ENCODE measurements at regions not wholly inside any gene's neighbourhood (a gene's known extent, or its start where the extent isn't known, plus 50 kb on each side); places are given as distances from the start of the nearest gene placed in this dataset.

DNA sequence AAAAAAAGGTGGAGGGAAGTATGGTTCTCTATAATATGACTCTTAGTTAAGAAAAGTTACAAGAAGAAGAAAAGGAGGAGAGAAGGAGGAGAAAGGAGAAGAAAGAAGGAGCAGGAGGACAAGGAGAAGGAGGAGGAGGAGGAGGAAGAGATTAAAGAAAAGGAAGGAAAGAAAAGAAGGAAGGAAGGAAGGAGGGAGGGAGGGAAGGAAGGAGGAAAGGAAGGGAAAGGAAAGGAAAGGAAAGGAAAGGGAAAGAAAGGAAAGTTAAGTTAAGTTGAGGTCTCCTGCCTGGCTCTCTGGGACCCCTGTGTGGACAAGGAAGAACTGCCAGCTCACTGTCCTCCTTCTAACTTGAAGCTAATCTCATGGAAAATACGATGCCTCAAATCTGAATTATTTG lies 429.5 kb downstream of the TSHZ3 start:
- ChIA-PET POLR2A (no interaction called here), CTCF (no interaction called here)

DNA sequence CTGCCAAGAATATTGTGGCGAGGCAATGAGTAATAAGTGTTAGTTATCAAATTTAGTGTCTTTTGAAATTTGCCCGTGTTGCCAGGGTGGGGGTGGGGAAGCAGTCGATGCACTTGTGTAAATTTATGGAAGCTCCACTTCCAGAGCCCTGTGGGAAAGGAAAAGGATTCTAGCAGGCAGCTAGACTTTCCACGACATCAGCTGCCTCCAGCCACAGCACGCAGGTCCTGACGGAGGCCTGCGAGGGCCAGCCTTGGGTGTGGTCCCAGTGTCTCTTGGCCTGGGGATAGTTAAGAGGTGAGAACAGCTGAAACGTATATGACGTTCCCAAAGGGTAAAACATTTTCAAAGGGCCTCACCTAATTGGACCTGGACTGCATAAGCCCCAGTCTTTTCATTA lies 433.0 kb downstream of the TSHZ3 start:
- ChIA-PET CTCF (no interaction called here), POLR2A (no interaction called here)

DNA sequence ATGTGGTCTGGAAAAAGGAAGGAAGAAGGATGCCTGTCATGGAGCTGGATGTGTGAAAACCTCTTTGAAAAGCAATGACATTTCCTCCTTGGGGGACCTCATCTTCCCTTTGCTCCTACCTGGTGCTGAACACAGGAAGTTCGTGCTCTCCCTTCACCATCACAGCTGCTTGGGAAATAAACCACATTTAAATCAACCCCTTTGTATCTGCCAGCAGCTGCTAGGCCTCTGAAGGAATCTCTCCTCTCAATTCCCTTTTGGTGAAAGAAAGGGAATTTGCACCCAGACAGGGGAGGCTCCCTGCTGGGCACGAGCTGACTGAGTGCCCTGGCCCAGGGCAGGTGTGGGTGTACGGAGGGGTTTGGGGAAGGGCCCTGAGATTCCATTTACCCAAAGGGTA lies 437.7 kb downstream of the TSHZ3 start:
- ChIA-PET CTCF (no interaction called here), POLR2A (no interaction called here)

DNA sequence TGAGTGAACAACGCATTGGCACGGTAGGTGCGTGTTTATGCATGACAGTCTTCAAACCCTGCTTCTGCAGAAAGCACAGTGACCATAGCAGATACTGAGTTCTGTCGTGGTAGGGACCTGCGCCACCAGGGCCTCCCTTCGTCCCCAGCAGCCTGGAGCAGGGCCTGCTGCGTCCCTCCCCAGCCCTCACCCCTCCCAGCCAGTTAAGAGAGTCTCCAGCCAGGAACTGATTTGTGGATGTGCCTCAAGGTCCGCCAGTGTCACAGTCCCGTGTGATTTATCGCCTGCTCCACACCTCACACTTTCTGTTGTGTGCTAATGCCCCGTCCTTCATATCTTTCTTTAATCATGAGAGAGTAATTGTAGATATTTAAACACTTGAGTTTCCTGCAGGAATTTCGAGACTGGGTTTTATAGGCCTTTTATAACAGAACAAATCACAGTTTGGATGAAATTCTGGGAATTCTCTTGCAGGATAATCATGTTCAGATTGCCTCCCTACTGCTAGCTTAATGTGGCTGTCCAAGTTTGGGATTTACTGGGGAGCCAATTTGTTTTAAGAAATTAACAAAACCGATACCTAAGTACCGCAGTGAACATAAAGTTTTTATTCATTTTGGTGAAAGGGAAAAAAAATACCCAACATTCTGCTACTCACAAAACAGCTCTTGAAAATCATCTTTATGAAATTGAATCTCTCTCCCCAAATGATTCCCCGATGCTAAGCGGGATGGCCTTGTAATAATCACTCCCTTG lies 438.6 kb downstream of the TSHZ3 start:
- ChIA-PET CTCF (no interaction called here), POLR2A (no interaction called here)

DNA sequence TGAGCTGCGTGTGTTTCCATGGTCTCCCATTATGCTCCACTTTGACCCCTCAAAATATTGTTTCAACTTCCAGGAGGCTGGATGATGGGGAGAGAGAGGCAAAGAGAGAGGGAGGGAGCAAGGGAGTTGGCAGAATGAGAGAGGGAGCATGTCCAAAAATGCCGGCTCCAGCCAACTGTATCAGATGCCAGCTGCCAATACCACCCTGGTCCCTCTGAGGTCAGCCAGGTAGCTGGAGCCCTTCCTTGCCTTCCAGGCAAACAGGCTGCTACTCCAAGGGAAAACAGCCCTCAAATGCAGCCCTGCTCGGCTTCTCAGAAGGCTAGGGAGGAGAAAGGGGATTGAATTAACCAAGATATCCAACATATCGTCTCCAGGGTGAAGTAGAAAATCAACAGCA lies 440.0 kb downstream of the TSHZ3 start:
- ChIA-PET POLR2A (no interaction called here), CTCF (no interaction called here)

DNA sequence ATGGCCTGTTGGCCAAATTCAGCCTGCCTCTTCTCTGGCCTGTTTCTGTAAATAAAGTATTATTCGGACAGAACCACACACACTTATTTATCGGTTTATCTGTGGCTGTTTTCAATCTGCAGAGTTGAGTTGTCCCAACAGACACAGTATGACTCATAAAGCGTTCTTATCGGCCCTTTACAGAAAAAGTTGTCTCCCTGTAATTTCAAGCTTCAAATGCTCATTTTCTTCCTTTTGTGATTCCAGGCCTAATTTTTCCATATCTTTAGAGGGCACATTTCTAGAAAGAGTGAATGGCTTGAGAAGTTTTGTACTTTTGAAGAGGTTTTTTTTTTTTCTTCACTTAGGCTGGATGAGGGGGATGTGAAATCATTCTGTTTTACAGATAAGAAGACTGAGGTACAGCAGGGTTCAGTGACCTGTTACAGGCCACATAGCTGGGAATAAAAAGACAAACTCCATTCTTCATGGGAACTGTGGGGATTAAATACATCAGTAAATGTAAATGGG lies 440.9 kb downstream of the TSHZ3 start:
- ChIA-PET POLR2A (no interaction called here), CTCF (no interaction called here)

DNA sequence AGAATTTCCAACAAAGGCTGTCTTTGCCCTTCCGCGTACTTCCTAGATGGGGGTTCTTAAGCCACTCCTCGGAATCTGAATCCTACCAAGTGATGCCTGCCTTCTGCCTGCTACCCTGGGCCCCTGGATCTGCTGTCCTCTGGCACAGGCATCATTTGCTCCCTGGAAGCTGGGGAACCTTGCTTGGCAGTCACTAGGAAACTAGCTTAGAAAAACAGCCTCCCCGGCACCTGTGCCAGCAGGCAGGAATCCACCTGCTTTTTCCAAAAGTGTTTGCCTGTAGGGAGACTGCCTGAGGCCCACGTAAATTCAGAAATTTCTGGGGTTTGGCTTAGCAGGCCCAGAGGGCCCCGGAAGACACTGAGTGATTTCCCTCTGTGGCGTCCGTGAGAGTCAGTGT lies 442.4 kb downstream of the TSHZ3 start:
- ChIA-PET POLR2A (no interaction called here), CTCF (no interaction called here)

DNA sequence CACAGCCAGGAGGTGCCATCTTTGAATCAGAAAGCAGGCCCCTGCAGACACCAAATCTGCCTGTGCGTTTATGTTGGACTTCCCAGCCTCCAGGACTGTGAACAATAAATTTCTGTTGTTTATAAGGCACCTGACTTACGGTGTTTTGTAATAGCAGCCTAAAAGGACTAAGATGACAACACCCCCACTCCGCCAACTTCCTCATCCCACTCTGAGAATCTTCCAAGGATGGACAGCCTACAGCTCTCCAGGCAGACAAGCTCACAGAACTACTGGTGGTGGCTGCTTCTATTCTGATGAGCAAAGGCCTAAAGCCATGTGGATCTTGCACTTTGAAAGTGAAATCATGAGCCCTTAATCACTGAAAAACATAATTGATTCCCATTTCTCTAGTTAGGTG lies 449.2 kb downstream of the TSHZ3 start:
- ChIA-PET CTCF (no interaction called here), POLR2A (no interaction called here)

DNA sequence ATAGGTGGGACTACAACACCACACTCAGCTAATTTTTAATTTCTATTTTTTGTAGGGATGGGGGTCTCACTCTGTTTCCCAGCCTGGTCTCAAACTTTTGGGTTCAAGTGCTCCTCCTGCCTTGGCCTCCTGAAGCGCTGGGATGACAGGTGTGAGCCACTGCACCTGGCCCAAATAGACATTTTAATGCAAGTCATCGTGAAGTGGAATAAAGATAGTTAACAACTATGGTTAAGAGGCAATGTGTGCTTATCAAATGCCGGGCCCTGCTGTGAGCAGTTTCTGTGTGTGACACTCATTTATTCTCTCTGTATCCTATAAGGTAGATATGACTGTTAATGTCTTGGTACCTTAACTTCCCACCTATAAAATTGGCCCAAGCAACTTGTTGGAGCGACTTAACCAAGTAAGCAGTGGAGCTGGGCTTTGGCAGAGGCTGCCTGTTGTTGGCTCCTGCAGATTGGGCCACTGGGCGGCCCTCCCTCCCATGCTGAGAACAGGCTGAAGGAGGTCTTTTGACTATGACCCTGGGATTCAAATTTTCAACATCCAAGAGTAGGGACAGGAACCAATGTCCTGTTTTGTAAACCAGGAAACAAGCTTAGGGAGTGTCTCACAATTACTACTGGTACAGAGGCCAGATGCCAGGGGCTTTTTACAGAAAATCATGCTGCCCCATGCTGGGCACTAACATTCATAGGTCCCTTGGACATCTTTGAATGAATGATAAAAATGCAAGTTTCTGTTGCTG lies 450.7 kb downstream of the TSHZ3 start:
- POLR2A ChIA-PET: no interaction called here
- CTCF ChIA-PET: no interaction called here

DNA sequence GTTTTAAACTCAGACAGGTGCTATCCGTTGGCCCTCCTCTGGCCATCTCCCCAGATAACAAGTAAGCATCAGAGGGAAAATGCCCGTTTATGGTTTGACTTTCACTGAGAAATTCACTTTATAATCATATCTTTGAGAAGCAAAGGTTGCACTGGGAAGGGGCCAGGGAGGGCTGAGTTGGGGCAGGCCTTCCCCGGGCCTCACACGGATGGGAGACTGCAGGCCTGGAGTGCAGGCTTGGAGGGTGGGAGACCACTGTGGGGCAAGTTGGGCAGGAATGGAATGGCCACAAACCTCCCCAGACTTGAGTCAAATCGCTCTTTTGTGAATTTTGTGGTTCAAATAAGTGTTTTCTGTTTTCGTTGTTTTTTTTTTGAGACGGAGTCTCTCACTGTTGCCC lies 451.7 kb downstream of the TSHZ3 start:
- ChIA-PET CTCF (no interaction called here), POLR2A (no interaction called here)

DNA sequence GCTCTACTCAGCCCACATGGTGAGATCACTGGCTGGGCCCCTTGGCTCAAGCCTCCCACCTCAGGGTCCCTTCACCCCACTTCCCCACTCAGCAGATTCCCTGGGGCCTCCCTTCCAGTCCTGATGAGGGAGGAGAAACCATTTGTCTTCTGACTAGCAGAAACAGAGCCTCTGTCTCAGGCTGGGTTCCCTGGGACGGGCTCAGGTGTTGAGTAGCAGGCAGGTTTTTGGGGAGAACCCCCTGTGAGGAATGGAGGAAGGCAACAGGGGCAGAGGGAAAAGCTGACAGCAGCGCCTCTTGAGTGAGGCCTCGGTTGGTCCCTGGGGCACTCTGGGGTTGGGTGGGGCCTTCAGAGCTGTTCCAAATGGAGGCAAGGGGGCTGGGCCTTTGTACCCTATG lies 452.2 kb downstream of the TSHZ3 start:
- ChIA-PET CTCF (no interaction called here), POLR2A (no interaction called here)

DNA sequence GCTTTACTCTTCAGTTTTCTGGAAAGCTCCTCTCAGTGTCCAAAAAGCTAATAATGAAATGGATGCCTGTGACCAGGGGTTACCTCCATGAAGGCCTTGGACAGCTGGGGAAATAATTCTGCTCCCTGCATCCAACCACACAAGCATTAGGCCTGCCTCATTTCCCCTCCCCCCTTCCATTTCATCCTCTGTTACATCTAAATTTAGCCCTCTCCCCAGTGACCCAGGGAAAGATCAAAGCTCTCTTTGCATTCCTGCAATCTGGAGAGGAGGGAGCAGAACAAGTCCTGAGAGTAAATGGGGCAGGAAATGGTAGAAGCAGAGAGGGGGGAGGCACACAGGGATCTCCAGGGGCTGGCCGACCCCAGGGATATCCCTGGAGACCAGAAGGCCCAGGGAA lies 452.7 kb downstream of the TSHZ3 start:
- ChIA-PET POLR2A (no interaction called here), CTCF (no interaction called here)

DNA sequence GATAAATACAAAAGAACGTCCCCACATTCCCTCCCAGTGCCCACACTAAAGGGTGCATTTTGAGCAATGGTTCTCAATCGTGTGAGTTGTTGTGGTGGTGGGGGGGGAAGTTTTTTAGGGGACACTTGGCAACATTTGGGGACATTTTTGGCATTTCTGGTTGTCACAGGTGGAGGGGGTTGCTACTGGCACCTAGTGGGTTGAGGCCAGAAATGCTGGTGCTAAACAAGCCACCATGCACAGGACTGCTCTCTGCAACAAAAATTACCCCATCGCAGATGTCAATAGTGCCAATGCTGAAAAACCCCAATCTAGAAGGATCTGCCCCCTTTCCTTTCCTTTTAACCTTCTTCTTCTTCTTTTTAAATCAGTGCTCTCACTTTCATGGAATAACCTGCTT lies 453.3 kb downstream of the TSHZ3 start:
- ChIA-PET CTCF (no interaction called here), POLR2A (no interaction called here)

DNA sequence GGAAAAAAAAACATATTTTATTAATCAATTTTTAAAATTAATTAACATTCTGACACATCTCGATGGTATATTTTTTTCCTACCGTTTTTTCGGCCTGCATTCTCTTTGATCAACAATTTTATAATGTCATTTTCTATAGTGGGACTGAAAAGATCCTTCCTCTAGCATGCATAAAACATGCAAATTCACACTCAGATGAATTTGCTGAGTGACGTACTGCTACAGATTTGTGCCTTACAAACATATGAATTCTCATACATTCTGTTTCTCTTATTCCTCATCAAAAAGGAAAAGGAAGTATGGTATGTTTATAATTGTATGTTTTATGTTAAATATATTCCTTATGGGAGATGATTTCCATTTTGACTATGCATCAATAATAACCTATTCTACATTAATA lies 458.2 kb downstream of the TSHZ3 start:
- CTCF ChIA-PET: no interaction called here
- POLR2A ChIA-PET: no interaction called here

DNA sequence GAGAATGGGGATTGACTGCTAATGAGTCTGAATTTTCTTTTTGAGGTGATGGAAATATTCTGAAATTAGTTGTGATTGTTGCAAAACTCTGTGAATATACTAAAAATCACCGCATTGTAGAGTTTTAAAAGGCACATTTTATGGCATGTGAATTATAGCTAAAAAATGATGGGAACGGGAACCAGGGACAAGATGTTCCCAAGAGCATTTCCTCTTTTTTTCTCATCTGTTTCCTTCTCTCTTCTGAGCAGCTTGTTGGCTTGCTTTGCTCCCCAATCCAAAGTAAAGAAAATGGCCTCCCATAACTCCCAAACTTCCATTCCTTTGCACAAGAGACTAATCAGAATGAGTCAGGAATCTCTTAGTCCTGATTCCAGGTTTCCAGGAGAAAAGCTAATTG lies 459.2 kb downstream of the TSHZ3 start:
- ChIA-PET POLR2A (no interaction called here), CTCF (no interaction called here)

DNA sequence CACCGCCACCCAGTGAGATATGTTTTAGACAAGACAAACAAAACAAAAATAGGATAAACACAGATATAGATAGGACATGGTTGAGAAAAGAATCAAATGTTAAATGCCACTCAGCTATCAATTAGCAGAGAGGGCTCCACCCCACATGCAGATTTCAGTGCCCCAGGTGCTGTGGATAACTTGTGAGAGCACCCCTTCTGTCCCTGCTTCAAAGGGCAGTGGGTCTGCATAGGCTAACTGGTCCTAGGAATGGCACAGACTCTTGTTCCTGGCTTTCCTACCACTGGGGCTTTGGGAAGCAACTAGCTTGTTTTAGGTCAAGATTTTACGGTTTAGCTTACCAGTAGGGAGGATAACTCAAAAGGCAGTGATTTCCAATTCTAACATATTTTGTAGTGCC lies 460.3 kb downstream of the TSHZ3 start:
- CTCF ChIA-PET: no interaction called here
- POLR2A ChIA-PET: no interaction called here

DNA sequence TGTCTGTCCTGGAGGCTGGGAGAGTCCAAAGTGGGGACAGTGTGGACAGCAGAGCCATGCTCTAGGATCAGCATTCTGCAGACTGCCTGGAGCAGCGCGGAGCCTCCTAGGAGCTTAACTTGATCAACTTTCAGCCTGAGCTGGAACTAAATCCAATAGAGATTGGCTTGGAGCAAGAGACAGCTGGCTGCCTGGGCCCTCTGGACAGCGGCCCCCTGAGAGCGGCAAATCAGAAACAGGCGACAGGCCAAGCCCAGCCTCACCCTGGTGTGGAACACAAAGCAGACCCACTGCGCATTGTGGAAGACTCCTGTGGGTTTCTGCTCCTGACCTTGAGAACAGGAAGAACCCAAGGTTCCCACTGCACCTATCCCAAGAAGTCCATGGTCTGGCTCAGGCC lies 462.2 kb downstream of the TSHZ3 start:
- CTCF ChIA-PET: no interaction called here
- POLR2A ChIA-PET: no interaction called here

DNA sequence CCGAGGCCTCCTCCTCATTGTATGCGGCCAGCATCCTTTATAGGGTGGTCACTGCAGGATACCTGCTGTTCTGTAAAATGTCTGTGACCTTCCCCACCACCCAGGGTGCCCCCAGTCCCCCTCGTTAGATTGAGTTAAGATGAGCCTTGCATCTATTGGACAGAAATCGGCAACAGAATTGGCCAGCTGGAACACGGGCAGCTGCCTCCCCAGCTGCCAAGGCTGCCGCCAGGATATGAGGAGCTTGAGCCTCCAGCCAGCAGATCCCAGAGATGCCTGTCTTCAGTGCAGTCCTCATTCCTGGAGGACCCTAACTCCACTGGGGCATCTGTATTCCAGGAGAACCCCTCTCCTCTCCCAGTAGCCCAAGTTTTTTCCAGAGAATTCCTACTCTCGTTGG lies 463.0 kb downstream of the TSHZ3 start:
- CTCF ChIA-PET: no interaction called here
- POLR2A ChIA-PET: no interaction called here

DNA sequence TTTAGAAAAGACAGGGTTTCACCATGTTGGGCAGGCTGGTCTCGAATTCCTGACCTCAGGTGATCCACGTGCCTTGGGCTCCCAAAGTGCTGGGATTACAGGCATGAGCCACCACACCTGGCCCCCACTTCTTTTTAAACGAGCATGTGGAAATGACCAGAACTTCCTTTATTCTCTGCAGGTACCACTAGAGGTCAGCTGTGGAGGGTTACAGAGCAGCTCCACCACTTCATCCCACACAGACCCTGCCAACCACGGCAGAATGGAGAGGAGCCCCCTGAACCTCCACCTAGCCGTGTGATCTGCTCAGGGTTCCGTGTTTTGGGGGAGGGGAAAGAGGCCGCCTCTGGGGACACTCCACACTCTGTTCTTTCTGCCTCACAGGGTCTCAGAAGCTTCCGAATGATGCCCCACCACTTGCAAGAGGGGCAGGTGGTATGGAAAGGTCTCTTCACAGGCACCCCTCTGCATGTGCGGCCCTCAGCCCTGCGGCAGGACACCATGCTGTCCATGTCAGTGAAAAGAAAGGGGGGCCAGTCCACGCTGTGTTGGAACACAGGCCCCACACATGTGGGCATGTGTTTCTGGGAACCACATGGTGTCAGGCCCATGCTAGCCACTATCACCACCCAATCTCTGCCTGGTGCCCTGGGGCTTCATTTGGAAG lies 465.0 kb downstream of the TSHZ3 start:
- ChIA-PET CTCF (no interaction called here), POLR2A (no interaction called here)

DNA sequence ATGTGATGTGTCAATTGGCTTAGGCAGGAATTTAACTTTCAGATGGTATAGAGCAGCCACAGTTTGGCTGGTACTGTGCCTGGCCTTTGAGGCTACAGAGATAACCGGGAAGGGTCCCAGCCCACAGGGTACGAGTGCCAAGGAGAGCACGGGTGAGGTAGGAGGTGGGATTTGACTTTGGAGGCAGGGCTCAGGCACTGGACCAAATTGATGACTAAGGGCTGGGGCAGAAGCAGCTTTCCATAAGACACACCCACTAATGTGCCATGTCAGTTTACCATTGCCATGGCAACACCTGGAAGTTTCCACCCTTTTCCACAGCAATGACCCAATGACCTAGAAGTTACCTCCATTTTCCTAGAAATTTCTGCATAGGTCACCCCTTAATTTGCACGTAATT lies 466.2 kb downstream of the TSHZ3 start:
- POLR2A ChIA-PET: no interaction called here
- CTCF ChIA-PET: interaction anchor here (0.7 kb wide), 1 partner anchor 391 kb away, joined by 3 read pairs; no protein-coding TSS in a partner anchor

DNA sequence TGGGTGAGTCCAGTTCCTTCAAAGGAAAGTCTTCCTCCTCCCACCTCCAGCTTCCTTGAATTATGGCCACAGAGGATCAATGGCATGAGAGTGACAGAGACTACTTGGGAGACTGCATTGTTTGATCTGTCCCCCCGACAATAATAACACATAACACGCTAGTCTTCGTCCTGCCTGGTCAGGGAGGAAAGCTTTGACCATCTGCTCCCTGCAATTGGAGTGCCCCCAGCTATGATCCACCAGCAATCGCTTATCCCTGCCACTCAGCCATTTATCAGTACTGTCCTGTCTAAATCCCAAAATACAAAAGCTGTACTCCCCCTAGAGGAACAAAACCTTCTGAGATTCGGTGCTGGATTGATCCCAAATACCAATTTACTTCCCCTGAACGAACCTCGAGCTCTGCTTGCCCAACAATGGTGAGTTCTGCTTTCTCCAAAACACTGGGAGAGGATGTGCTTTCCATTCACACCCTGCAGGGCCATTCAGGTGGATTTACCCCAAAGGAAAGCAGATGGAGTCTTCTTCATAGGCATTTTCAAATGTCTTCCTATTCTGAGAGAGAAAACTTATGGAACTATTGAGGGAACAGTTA lies 466.7 kb downstream of the TSHZ3 start:
- ChIA-PET POLR2A (no interaction called here), CTCF (no interaction called here)
